ENCODE measurements at regions not wholly inside any gene's neighbourhood (a gene's known extent, or its start where the extent isn't known, plus 50 kb on each side); places are given as distances from the start of the nearest gene placed in this dataset.
A peak's percentile ranks its signal among the peaks of the same experiment; 100 is the strongest.

- no peak for TF ChIP-seq CTCF (conservative IDR thresholded peaks at IDR 0.05)
- no peak for TF ChIP-seq ZFX (IDR thresholded peaks at IDR 0.05)
Observed at GRCh38 chr14:49505041-49505766, 81.0 kb downstream of the RPS29 start.

GRCh38 chr14:49497725-49498348 is 88.3 kb downstream of the RPS29 start:
- peak; percentile 95 for TF ChIP-seq CTCF (conservative IDR thresholded peaks at IDR 0.05)
- TF ChIP-seq ZFX (IDR thresholded peaks at IDR 0.05), result no peak
- no peak overlapping the region for H3K27ac ChIP-seq

More at GRCh38 chr14:49505041-49505766, 81.0 kb downstream of the RPS29 start:
- no peak overlapping the region for H3K27ac ChIP-seq

GRCh38 chr14:49497267-49497666 is 88.9 kb downstream of the RPS29 start:
- no peak overlapping the region for H3K27ac ChIP-seq
- TF ChIP-seq CTCF (conservative IDR thresholded peaks at IDR 0.05) (no peak), ZFX (IDR thresholded peaks at IDR 0.05) (no peak)

GRCh38 chr14:49494836-49495235 is 91.3 kb downstream of the RPS29 start:
- no peak for TF ChIP-seq CTCF (conservative IDR thresholded peaks at IDR 0.05)
- no peak for TF ChIP-seq ZFX (IDR thresholded peaks at IDR 0.05)
- H3K27ac ChIP-seq, result no peak overlapping the region

GRCh38 chr14:49493557-49493956 is 92.6 kb downstream of the RPS29 start:
- no peak overlapping the region for H3K27ac ChIP-seq
- TF ChIP-seq CTCF (conservative IDR thresholded peaks at IDR 0.05) (no peak), ZFX (IDR thresholded peaks at IDR 0.05) (no peak)

- TF ChIP-seq CTCF (conservative IDR thresholded peaks at IDR 0.05) (no peak), ZFX (IDR thresholded peaks at IDR 0.05) (no peak)
- no peak overlapping the region for H3K27ac ChIP-seq
Observed at GRCh38 chr14:49492151-49492550, 94.0 kb downstream of the RPS29 start.

- TF ChIP-seq CTCF (conservative IDR thresholded peaks at IDR 0.05), result no peak
- TF ChIP-seq ZFX (IDR thresholded peaks at IDR 0.05), result no peak
Observed at GRCh38 chr14:49489341-49489740, 96.8 kb downstream of the RPS29 start.

More at GRCh38 chr14:49489341-49489740, 96.8 kb downstream of the RPS29 start:
- no peak overlapping the region for H3K27ac ChIP-seq

All from C4-2B (cell line).